ENCODE measurements at regions not wholly inside any gene's neighbourhood (a gene's known extent, or its start where the extent isn't known, plus 50 kb on each side); places are given as distances from the start of the nearest gene placed in this dataset.

DNA sequence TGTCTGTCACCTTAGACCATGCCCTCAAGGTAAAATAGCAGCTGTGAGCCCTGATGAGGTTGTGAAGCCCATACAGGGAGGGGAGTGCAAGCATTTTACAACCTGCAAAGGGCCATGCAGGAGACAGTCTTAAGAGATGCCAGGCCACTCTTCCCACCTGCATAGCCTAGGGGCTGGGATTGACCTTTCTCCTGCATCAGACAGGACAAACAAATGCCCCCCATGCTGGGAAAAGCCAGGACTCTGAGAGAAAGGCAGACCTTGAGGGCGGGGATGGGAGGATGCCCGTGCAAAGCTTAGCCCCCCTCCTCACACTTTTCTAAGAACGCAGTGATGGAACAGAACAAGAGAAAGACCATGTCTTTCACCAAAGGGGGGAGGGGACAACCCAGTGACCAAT is 137.9 kb upstream of the MAMLD1 start:
- Histone ChIP-seq H3K9me3 (no peaks in the 10 kb centered on the region), H3K27me3 (no peaks in the 10 kb centered on the region), H3K36me3 (no peaks in the 10 kb centered on the region), H3K4me1 (no peaks in the 10 kb centered on the region), H3K4me3 (ENCODE audit: low read depth, low read length) (no peak overlapping the region)
- TF ChIP-seq, protein P1, sequence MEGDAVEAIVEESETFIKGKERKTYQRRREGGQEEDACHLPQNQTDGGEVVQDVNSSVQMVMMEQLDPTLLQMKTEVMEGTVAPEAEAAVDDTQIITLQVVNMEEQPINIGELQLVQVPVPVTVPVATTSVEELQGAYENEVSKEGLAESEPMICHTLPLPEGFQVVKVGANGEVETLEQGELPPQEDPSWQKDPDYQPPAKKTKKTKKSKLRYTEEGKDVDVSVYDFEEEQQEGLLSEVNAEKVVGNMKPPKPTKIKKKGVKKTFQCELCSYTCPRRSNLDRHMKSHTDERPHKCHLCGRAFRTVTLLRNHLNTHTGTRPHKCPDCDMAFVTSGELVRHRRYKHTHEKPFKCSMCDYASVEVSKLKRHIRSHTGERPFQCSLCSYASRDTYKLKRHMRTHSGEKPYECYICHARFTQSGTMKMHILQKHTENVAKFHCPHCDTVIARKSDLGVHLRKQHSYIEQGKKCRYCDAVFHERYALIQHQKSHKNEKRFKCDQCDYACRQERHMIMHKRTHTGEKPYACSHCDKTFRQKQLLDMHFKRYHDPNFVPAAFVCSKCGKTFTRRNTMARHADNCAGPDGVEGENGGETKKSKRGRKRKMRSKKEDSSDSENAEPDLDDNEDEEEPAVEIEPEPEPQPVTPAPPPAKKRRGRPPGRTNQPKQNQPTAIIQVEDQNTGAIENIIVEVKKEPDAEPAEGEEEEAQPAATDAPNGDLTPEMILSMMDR (IDR thresholded peaks at IDR 0.05; ENCODE audit: low read depth, low read length): no peak
- no peak for DNase-seq

DNA sequence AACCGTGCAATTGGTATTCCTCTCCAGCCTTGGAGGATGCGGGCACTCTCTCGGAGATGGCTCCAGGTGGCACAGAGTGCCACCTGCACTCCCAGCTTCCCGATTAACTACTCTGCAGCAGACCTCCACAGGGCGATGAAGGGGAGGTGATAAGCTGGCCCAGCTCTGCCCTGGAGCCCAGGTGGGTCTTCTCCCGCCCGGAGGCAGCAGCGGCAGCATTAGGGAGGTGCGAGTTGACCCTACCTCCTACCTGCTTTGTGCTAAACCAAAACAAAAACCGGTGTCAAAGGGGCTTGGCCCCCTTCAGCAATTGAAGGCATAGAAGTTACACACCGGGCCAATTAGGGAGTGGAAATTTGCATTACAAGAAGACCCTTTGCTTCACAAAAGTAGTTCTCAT is 137.4 kb upstream of the MAMLD1 start:
- Histone ChIP-seq H3K27me3 (no peaks in the 10 kb centered on the region), H3K9me3 (no peaks in the 10 kb centered on the region), H3K4me1 (no peaks in the 10 kb centered on the region), H3K4me3 (ENCODE audit: low read depth, low read length) (no peak overlapping the region), H3K36me3 (no peaks in the 10 kb centered on the region)
- no peak for DNase-seq
- TF ChIP-seq, protein P1 (IDR thresholded peaks at IDR 0.05; ENCODE audit: low read depth, low read length): no peak

DNA sequence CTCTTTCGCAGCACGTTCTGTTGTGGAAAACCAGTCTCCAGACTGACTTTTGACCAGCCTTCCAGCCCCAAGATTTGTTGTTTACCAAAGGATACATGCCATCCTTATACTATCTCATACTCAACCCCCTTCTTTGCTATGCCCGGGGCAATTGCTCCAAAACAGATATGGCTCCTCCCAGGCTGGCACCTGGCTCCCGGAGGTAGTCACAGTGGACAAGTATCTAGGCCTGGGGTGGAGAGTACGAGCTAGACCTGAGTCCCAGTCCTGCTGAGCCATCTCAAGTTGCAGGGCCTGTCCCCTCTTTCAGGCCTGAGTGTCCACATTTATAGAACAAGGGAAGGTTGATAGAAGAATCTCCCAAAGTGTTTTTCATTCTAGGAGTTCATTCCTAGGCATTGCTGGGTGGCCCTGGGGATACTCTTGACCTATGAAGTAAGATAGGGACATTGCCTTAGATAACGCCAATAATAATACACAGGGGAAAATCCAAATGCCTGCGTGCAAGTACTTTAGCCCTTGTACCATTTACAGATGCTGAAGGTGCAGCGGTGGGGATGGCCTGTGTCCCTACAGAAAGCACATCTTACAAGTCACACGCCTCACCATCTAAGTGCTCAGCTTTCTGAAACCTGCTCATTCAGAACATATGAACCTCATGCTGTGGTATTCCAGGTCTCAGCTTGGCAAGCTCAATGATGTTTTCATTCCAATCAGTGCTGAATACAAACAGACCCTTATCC is 136.7 kb upstream of the MAMLD1 start:
- Histone ChIP-seq H3K9me3 (no peaks in the 10 kb centered on the region), H3K36me3 (no peaks in the 10 kb centered on the region), H3K27me3 (no peaks in the 10 kb centered on the region), H3K4me1 (no peaks in the 10 kb centered on the region), H3K4me3 (ENCODE audit: low read depth, low read length) (no peak overlapping the region)
- DNase-seq: no peak
- TF ChIP-seq, protein P1 (IDR thresholded peaks at IDR 0.05; ENCODE audit: low read depth, low read length): no peak

DNA sequence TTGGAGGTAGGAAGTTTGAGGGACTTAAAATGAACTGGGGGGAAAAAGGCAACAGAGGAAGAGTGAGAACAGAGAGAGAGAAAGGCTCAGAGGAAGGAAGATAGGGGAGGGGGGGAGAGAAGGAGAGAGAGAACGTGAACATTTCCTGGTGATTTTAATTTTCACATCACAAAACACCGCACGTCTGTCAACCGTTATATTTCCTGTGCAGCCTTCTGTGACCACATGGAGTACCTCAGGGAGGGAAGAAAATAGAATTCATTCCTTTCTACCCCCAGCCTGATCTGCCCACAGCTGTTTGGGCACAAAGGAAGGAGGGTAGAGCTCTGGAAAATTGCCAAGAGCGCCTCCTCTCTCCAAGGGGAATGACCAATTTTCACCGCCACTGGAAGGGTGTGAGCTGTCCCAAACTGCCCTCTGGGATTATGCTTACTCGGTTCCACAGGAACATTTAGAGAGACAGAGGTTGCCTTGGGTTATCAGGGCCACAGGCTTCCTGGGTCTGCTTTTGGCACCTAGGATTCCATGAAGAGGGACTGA is 135.7 kb upstream of the MAMLD1 start:
- no peak overlapping the region for H3K4me3 ChIP-seq (ENCODE audit: low read depth, low read length)
- H3K4me1 ChIP-seq: no peaks in the 10 kb centered on the region
- H3K27me3 ChIP-seq: no peaks in the 10 kb centered on the region
- DNase-seq: no peak
- no peaks in the 10 kb centered on the region for H3K36me3 ChIP-seq
- no peaks in the 10 kb centered on the region for H3K9me3 ChIP-seq
- TF ChIP-seq, protein P1 (IDR thresholded peaks at IDR 0.05; ENCODE audit: low read depth, low read length): no peak

DNA sequence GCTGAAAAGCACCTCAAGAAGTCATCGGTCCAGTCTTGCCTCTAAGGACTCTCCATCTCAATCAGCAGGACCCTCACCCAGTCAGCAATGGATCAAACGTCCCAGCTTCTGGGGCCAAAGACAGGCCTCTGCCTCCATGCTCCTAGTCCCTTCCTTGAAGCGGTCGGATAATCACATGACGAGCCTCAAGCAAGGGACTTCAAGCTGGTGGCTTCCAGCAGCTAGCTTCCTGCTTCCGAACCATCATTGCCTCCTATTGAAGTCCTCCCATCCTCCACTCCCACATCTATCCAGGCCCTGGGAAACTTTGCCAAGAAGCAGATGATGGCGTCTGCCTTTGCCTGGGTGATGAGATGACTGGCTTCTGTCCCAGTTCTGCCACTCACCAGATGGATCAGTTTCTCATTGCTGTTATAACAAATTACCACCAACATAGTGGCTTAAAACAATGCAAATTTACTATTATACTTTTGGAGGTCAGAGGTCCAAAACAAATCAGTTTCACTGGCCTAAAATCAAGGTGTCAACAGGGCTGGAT is 135.2 kb upstream of the MAMLD1 start:
- no peak overlapping the region for H3K4me3 ChIP-seq (ENCODE audit: low read depth, low read length)
- no peaks in the 10 kb centered on the region for H3K27me3 ChIP-seq
- H3K9me3 ChIP-seq: no peaks in the 10 kb centered on the region
- no peak for DNase-seq
- H3K4me1 ChIP-seq: no peaks in the 10 kb centered on the region
- no peaks in the 10 kb centered on the region for H3K36me3 ChIP-seq
- TF ChIP-seq, protein P1 (IDR thresholded peaks at IDR 0.05; ENCODE audit: low read depth, low read length): no peak

DNA sequence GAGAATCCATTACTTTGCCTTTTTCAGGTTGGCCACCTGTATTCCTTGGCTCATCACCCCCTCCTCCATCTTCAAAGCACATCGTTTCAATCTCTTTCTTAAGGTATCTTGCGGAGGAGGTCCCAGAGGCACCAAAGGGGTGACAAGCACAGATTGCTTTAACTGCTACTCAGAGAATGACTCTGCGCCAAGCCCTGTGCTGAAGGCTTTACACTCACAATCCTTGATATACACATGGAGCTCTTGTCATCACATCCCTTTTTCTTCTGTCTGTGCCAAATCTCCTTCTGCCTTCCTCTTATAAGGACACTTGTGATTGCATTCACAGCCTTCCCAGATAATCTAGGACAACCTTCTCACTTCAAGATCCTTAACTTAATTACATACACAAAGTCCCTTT is 134.7 kb upstream of the MAMLD1 start:
- no peaks in the 10 kb centered on the region for H3K4me1 ChIP-seq
- no peaks in the 10 kb centered on the region for H3K9me3 ChIP-seq
- H3K36me3 ChIP-seq: no peaks in the 10 kb centered on the region
- DNase-seq: no peak
- TF ChIP-seq, protein P1 (IDR thresholded peaks at IDR 0.05; ENCODE audit: low read depth, low read length): no peak
- H3K4me3 ChIP-seq (ENCODE audit: low read depth, low read length): no peak overlapping the region
- H3K27me3 ChIP-seq: no peaks in the 10 kb centered on the region
